Fibroblast of lung (primary cell): ENCODE measurements at regions not wholly inside any gene's neighbourhood (a gene's known extent, or its start where the extent isn't known, plus 50 kb on each side); places are given as distances from the start of the nearest gene placed in this dataset.

ENCODE experiments used
- DNase-seq, 2 donors: peaks; one replicate each; pipeline versions ENCODE4 v3.0.0 to v3.0.0-alpha.2; 2010; ENCODE audit warnings: low read depth in 2 of 2
- H2AFZ ChIP-seq: 2 replicates; pipeline ENCODE4 v1.5.1; 2012; ENCODE audit warnings: low read length, control low read depth, inconsistent platforms
- H3K27ac ChIP-seq: 2 replicates; pipeline ENCODE4 v1.5.1; 2011; ENCODE audit warnings: low read length, control low read depth; ENCODE audit not compliant: insufficient read depth
- H3K27me3 ChIP-seq: 2 replicates; pipeline ENCODE4 v1.5.1; 2011; ENCODE audit warnings: mild to moderate bottlenecking, low read length; ENCODE audit not compliant: control insufficient read depth, insufficient read depth
- H3K36me3 ChIP-seq: 2 replicates; pipeline ENCODE4 v1.5.1; 2011; ENCODE audit warnings: low read length; ENCODE audit not compliant: control insufficient read depth, insufficient read depth
- H3K4me1 ChIP-seq: 2 replicates; pipeline ENCODE4 v1.5.1; 2011; ENCODE audit warnings: low read length; ENCODE audit not compliant: control insufficient read depth, insufficient read depth; ENCODE audit errors: extremely low read depth
- H3K4me2 ChIP-seq: 2 replicates; pipeline ENCODE4 v1.5.1; 2011; ENCODE audit warnings: low read length, control low read depth; ENCODE audit not compliant: insufficient read depth; ENCODE audit errors: extremely low read depth
- H3K4me3 ChIP-seq, 4 experiments: fragments of 200-600 bp in 1 of 4; sonication (generic) in 1 of 4; replicated peaks in 1 of 4; 2 replicates each; pipeline ENCODE4 v1.5.1; 2011 to 2016; ENCODE audit warnings: low read length in 4 of 4, low read depth in 3 of 4, mild to moderate bottlenecking in 3 of 4, control low read depth in 2 of 4, inconsistent platforms in 1 of 4, mixed read lengths in 1 of 4; ENCODE audit not compliant: insufficient read depth in 1 of 4; ENCODE audit errors: control extremely low read depth in 1 of 4
- H3K79me2 ChIP-seq: 2 replicates; pipeline ENCODE4 v1.5.1; 2012; ENCODE audit warnings: mild to moderate bottlenecking, low read length, inconsistent platforms; ENCODE audit not compliant: control insufficient read depth, insufficient read depth
- H3K9ac ChIP-seq: 2 replicates; pipeline ENCODE4 v1.5.1; 2011; ENCODE audit warnings: mild to moderate bottlenecking, low read length, control low read depth; ENCODE audit not compliant: insufficient read depth
- H3K9me3 ChIP-seq: 2 replicates; pipeline ENCODE4 v1.5.1; 2012; ENCODE audit warnings: low read depth, low read length; ENCODE audit not compliant: control insufficient read depth, insufficient read depth
- H4K20me1 ChIP-seq: 2 replicates; pipeline ENCODE4 v1.5.1; 2011; ENCODE audit warnings: low read length; ENCODE audit not compliant: control insufficient read depth, insufficient read depth; ENCODE audit errors: extremely low read depth
- CTCF ChIP-seq, 2 donors: IDR thresholded peaks in 1 of 2; conservative IDR thresholded peaks in 1 of 2; 1 replicate in 1 of 2; 2 replicates in 1 of 2; pipeline ENCODE4 v1.5.1; 2011 to 2012; ENCODE audit warnings: low read length in 2 of 2, control low read depth in 1 of 2, inconsistent platforms in 1 of 2, low read depth in 1 of 2, mild to moderate bottlenecking in 1 of 2
- EZH2 ChIP-seq: IDR thresholded peaks from 2 replicates; pipeline ENCODE4 v1.5.1; 2012; ENCODE audit warnings: low read length, control low read depth, mild to moderate bottlenecking; ENCODE audit errors: missing control alignments

DNA sequence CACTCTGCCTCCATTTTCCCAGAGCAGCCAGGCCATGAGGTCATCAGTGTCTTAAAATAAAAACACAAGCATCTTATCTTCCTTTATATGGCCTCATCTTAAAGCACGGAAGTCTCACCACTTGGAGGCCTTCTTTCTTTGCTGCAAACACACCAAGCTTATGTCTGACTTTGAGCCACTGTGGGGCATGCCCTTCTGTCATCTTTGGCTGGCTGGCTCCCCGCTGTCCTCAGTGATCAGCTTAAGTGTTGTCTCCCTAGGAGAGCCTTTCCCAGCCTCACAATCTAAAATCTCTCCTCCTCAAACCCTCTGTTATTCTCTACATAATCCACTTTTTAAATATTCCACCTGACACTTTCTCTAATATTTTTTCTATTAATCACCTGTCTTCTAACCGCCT is 191.6 kb upstream of the TTC29 start:
- Histone ChIP-seq H3K27ac (no peak overlapping the region), H3K9ac (no peak overlapping the region), H3K4me1 (peaks cover 5% of the 10 kb centered on the region), H4K20me1 (no peaks in the 10 kb centered on the region), H3K36me3 (no peaks in the 10 kb centered on the region), H3K27me3 (no peaks in the 10 kb centered on the region), H2AFZ (no peak overlapping the region), H3K79me2 (no peaks in the 10 kb centered on the region), H3K9me3 (no peaks in the 10 kb centered on the region), H3K4me2 (no peak overlapping the region), H3K4me3 (no peak overlapping the region)
- TF ChIP-seq CTCF (conservative IDR thresholded peaks at IDR 0.05 in 1 of 2, IDR thresholded peaks at IDR 0.05 in 1 of 2; ENCODE audit: low read depth in 1 of 2, low read length in 2 of 2) (no peak), EZH2 (no peak)
- no peak for DNase-seq

GRCh38 chr4:147138171-147138570 is 192.5 kb upstream of the TTC29 start:
- TF ChIP-seq CTCF (conservative IDR thresholded peaks at IDR 0.05 in 1 of 2, IDR thresholded peaks at IDR 0.05 in 1 of 2; ENCODE audit: low read depth in 1 of 2, low read length in 2 of 2) (no peak), EZH2 (no peak)
- DNase-seq: peak in 1 of 2 donors; percentile 43
- Histone ChIP-seq H3K27ac (no peak overlapping the region), H3K79me2 (no peaks in the 10 kb centered on the region), H3K9ac (no peak overlapping the region), H3K9me3 (no peaks in the 10 kb centered on the region), H3K4me2 (no peak overlapping the region), H3K36me3 (no peaks in the 10 kb centered on the region), H3K4me3 (no peak overlapping the region), H4K20me1 (no peaks in the 10 kb centered on the region), H3K27me3 (no peaks in the 10 kb centered on the region), H2AFZ (no peak overlapping the region), H3K4me1 (peaks cover 5% of the 10 kb centered on the region)

- TF ChIP-seq EZH2: no peak
- no peak for TF ChIP-seq CTCF (conservative IDR thresholded peaks at IDR 0.05 in 1 of 2, IDR thresholded peaks at IDR 0.05 in 1 of 2; ENCODE audit: low read depth in 1 of 2, low read length in 2 of 2)
- no peaks in the 10 kb centered on the region for H3K27me3 ChIP-seq
- no peak overlapping the region for H2AFZ ChIP-seq
- H3K79me2 ChIP-seq: no peaks in the 10 kb centered on the region
- no peak overlapping the region for H3K4me2 ChIP-seq
- H3K4me1 ChIP-seq: peaks cover 5% of the 10 kb centered on the region
- H3K4me3 ChIP-seq: no peak overlapping the region
- no peak for DNase-seq
- no peak overlapping the region for H3K9ac ChIP-seq
- no peak overlapping the region for H3K27ac ChIP-seq
- H3K9me3 ChIP-seq: no peaks in the 10 kb centered on the region
- H4K20me1 ChIP-seq: no peaks in the 10 kb centered on the region
- no peaks in the 10 kb centered on the region for H3K36me3 ChIP-seq
These were observed 194.0 kb upstream of the TTC29 start for GRCh38 chr4:147139455-147140198.
